Mucosa of descending colon (tissue), 3 donors: ENCODE measurements at regions not wholly inside any gene's neighbourhood (a gene's known extent, or its start where the extent isn't known, plus 50 kb on each side); places are given as distances from the start of the nearest gene placed in this dataset.
A peak's percentile ranks its signal among the peaks of the same experiment; 100 is the strongest.
"Not testable (repeated sequence)": the region's sequence is repeated elsewhere in the genome, so short reads cannot be mapped to it uniquely, and the experiment has no call there.

Source experiments
- ATAC-seq: fragments of 200-7000 bp; cut with Tn5 transposase; one replicate; pipeline ENCODE4 v1.9.1; 2020; ENCODE audit warnings: mild to moderate bottlenecking, moderate library complexity
- DNase-seq, 3 donors: peaks; one replicate each; pipeline ENCODE4 v3.0.0-alpha.2; 2020
- H3K36me3 ChIP-seq: fragments of 200-600 bp; one replicate; pipeline ENCODE4 v1.8.0; 2021; ENCODE audit warnings: low read depth, mild to moderate bottlenecking
- H3K4me1 ChIP-seq: fragments of 200-600 bp; one replicate; pipeline ENCODE4 v1.8.0; 2021; ENCODE audit warnings: low read depth, mild to moderate bottlenecking
- H3K4me3 ChIP-seq: fragments of 200-600 bp; one replicate; pipeline ENCODE4 v1.8.0; 2021; ENCODE audit warnings: mild to moderate bottlenecking
- H3K9me3 ChIP-seq: fragments of 200-600 bp; one replicate; pipeline ENCODE4 v1.8.0; 2021; ENCODE audit warnings: mild to moderate bottlenecking
- intact Hi-C, 2 donors: fragments of 100-400 bp; cut with DNase I in 1 of 2; cut with micrococcal nuclease in 1 of 2; formaldehyde crosslinking; loops; one replicate each; pipeline versions ENCODE4 v1.11.0 to v1.11.1; 2022; cut with DNase I, micrococcal nuclease
- TF ChIP-seq, protein P1 (sequence below): fragments of 200-600 bp; IDR thresholded peaks from one replicate; pipeline ENCODE4 v1.8.0; 2022; ENCODE audit warnings: antibody characterized with exemption, mild to moderate bottlenecking
- donor health status: DM: no; HTN: no; CAD: no; lungs with moderate emphysema.
- donor health status: DM: no; HTN: no; CAD: no.
- donor health status: DM: no; HTN: yes; CAD: no.

DNA sequence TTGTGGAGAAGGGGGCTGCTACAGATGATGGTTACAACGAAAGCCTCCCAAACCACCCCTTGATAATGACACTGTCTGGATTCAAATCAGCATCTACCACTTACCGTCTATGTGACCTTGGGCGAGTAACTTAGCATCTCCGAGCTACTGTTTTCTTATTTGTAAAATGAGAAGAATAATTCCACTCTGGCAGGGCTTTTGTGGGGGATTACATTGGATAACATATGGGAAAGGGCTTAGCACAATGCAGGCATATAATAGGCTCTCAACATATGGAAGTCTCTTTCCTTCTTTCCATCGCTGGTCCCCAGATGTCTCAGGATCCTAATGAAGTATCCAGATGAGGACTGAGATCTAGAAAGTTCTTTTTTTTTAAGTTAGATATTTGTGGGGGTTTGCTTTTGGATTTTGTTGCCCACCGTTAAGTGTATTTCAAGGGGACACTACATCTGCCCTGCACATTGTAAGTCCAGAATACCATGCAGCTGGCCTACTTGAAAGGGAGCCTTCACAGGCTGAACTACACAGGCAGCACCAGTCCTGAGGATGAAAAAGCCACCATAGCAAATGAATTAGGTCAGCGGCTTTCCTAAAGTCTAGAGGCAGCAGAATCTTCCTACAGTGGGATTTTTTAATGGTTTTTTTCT lies 172.2 kb upstream of the IRF2BP2 start:
- H3K9me3 ChIP-seq: no peaks in the 10 kb centered on the region

DNA sequence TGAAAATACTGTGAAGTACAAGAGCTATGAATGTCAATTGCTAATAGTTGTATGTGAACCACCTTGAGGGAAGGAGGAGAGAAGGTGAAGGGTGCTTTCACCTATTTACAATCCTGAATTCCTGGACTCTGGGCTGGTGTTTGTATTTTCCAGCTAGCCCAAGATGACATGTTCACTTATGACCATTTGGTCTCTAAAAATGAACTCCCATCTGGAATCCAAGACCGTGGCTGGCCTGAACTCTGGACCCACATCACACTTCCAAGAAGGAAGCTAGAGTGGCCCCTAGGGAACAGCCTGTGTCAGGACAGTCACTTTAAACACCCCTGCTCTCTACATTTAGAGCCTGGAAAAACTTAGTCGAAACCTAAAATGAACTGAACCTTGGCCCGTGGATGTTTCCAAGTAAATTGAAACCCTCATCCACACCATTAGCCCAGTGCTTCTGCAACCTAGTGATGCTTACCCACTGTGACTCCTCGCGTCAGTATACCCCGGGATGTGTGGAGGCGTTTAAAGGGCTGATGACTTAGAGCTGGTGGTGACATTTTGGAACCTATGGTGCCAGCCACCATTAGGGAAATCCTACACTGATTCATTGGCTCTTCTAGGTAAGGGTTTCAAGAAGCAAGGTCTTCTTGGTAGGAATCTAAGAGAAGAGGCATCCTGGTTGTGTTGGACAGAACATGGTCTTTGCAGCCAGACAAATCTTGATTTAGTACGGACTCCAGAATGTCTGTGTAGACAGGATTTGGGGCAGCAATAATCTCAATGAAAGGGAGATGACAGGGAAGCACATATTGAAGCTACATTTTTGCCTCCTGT lies 171.5 kb upstream of the IRF2BP2 start:
- Histone ChIP-seq H3K36me3 (no peaks in the 10 kb centered on the region), H3K4me3 (no peak overlapping the region), H3K4me1 (no peaks in the 10 kb centered on the region), H3K9me3 (no peaks in the 10 kb centered on the region)
- peak; percentile 51 for ATAC-seq
- no peak for DNase-seq
- TF ChIP-seq, protein P1, sequence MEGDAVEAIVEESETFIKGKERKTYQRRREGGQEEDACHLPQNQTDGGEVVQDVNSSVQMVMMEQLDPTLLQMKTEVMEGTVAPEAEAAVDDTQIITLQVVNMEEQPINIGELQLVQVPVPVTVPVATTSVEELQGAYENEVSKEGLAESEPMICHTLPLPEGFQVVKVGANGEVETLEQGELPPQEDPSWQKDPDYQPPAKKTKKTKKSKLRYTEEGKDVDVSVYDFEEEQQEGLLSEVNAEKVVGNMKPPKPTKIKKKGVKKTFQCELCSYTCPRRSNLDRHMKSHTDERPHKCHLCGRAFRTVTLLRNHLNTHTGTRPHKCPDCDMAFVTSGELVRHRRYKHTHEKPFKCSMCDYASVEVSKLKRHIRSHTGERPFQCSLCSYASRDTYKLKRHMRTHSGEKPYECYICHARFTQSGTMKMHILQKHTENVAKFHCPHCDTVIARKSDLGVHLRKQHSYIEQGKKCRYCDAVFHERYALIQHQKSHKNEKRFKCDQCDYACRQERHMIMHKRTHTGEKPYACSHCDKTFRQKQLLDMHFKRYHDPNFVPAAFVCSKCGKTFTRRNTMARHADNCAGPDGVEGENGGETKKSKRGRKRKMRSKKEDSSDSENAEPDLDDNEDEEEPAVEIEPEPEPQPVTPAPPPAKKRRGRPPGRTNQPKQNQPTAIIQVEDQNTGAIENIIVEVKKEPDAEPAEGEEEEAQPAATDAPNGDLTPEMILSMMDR: no peak
- intact Hi-C loops: no loop called here

More for the DNA sequence above, 172.2 kb upstream of the IRF2BP2 start:
- no peaks in the 10 kb centered on the region for H3K36me3 ChIP-seq
- H3K4me3 ChIP-seq: no peak overlapping the region
- intact Hi-C loops: no loop called here
- DNase-seq: no peak
- H3K4me1 ChIP-seq: no peaks in the 10 kb centered on the region
- ATAC-seq: no peak
- TF ChIP-seq, protein P1: no peak

DNA sequence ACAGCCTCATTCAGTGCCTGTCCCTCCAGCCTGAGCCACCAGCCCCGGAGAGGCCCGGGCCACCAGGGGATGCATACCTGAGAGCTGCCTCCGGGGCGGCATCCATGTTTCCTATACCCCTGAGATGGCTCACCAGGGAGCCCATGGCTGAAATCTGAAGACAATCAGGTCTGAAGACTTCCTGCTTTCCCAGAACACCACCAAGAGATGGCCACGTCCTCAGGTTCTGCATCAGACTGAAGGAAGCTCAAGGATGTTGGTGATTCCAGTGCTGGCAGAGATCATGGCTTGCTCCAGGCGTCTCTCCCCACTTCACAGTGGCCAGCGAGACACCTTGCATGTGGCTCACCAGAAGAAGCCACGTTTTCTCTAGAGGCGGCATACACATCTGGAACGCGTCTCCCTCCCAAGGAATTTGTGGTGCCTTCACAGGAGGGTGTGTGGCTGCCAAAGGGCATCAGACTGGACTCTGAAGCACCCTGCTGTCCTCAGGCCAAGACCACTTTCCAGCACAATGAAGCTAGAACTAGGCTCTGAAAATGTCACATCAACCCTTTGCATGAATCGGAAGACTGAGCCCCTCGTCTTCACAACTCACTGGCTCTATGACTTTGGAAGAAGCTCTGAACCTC lies 170.7 kb upstream of the IRF2BP2 start:
- DNase-seq (no peak), ATAC-seq (no peak)
- intact Hi-C loops: no loop called here
- H3K9me3 ChIP-seq: no peaks in the 10 kb centered on the region
- H3K4me3 ChIP-seq: no peak overlapping the region
- no peaks in the 10 kb centered on the region for H3K36me3 ChIP-seq
- TF ChIP-seq, protein P1: no peak
- H3K4me1 ChIP-seq: no peaks in the 10 kb centered on the region

DNA sequence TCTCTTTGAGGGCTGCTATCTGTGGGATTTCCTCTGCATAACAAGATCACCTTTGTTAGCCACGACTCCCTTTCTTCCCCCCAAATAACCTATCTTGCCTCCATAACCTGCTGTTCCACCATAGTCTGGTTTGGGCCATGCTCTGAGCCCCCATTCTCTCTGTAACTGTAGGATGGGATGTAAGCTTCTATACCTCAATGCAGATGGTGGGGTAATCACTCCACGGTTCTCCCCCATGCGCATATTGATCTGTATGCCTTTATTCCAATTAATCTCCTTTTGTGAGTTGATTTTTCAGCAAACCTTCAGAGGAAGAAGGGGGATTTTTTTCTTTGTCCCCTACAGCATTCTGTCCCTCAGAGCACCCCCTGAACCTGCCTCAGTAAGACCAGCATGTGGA lies 170.1 kb upstream of the IRF2BP2 start:
- Histone ChIP-seq H3K36me3 (no peaks in the 10 kb centered on the region), H3K4me3 (no peak overlapping the region), H3K4me1 (no peaks in the 10 kb centered on the region), H3K9me3 (no peaks in the 10 kb centered on the region)
- intact Hi-C loops: no loop called here
- ATAC-seq: no peak
- TF ChIP-seq, protein P1: no peak
- no peak for DNase-seq

DNA sequence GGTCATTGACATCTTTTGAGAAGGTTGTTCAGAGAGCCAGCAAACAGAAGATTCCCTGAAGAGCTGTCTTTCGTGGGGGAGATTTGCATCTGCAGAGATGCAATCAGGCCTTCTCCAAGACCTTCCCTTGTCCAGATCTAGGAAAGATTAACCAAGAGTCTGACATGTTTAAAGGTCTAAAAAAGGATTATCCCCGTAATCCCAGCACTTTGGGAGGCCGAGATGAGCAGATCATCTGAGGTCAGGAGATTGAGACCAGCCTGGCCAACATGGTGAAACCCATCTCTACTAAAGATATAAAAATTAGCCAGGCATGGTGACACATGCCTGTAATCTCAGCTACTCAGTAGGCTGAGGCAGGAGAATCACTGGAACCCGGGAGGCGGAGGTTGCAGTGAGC lies 169.6 kb upstream of the IRF2BP2 start:
- intact Hi-C loops, ATAC-seq, H3K4me3 ChIP-seq, DNase-seq, H3K4me1 ChIP-seq, H3K36me3 ChIP-seq, H3K9me3 ChIP-seq: not testable (repeated sequence)

DNA sequence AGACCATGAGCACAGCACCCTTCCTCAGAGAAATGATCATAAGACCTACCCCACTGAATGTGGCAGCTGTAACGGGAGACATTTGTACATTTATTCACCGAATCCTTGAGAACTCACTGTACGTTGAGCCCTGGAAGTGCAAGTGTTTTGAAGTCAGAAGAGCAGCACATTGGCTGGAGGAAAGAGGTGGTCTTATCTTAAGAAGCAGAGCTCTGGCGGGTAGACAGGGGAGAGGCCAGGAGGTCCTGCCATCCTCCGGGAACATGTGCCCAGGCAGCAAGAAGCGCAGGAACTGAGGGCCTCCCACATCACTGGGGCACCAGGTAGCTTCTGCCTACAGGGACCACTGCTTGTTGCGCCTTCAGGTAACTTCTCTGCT lies 169.2 kb upstream of the IRF2BP2 start:
- DNase-seq (no peak), ATAC-seq (no peak)

More for the DNA sequence above, 169.2 kb upstream of the IRF2BP2 start:
- H3K36me3 ChIP-seq: no peaks in the 10 kb centered on the region
- TF ChIP-seq, protein P1: no peak
- H3K4me3 ChIP-seq: no peak overlapping the region
- intact Hi-C loops: no loop called here
- H3K9me3 ChIP-seq: no peaks in the 10 kb centered on the region
- no peaks in the 10 kb centered on the region for H3K4me1 ChIP-seq
